ENCODE measurements at regions not wholly inside any gene's neighbourhood (a gene's known extent, or its start where the extent isn't known, plus 50 kb on each side); places are given as distances from the start of the nearest gene placed in this dataset.

GRCh38 chr5:67493676-67494075 lies 297.1 kb upstream of the CD180 start:
- FAIRE-seq = no peak
- H3K79me2 ChIP-seq (ENCODE audit: control insufficient read depth, insufficient read depth, low read length) = no peaks in the 10 kb centered on the region
- no peak overlapping the region for H3K9ac ChIP-seq (ENCODE audit: control insufficient read depth, insufficient read depth, low read length)
- intact Hi-C loops (cut with micrococcal nuclease; ENCODE audit: unreplicated experiment) (loop anchor here (2.0 kb wide), 1 partner anchor 759 kb away; no protein-coding TSS in a partner anchor), in situ Hi-C loops (cut with MboI) (no loop called here)
- no peaks in the 10 kb centered on the region for H4K20me1 ChIP-seq (ENCODE audit: control insufficient read depth, insufficient read depth)
- TF ChIP-seq SMC3 (IDR thresholded peaks at IDR 0.05; ENCODE audit: borderline replicate concordance, low read length) (peak; percentile 34; the same call in 1 of the 2 replicates), IRF5 (IDR thresholded peaks at IDR 0.05; ENCODE audit: borderline replicate concordance) (no peak), RAD21 (IDR thresholded peaks at IDR 0.05; ENCODE audit: insufficient read depth, low read depth, low read length) (peak; percentile 33; the same call in 1 of the 2 replicates), CTCF (IDR thresholded peaks at IDR 0.05 in 2 of 3, conservative IDR thresholded peaks at IDR 0.05 in 1 of 3; ENCODE audit: control insufficient read depth in 2 of 3, extremely low read depth in 1 of 3, insufficient read depth in 1 of 3, low read depth in 3 of 3, low read length in 3 of 3) (peak in 2 of 3 experiments; percentile 24 to 41; a peak in 3 of 6 replicates), EED (IDR thresholded peaks at IDR 0.05; ENCODE audit: low read depth) (no peak)
- no peak overlapping the region for H3K4me2 ChIP-seq (ENCODE audit: control insufficient read depth, insufficient read depth)
- CTCF ChIA-PET = interaction anchor here (2.1 to 2.2 kb wide), 2 partner anchors 759 to 778 kb away, joined by 6 to 8 read pairs; no protein-coding TSS in a partner anchor
- no peaks in the 10 kb centered on the region for H3K9me3 ChIP-seq (replicated peaks; ENCODE audit: control insufficient read depth, insufficient read depth, low read length)
- H3K27me3 ChIP-seq (replicated peaks in 1 of 2; ENCODE audit: control insufficient read depth in 2 of 2, insufficient read depth in 2 of 2, low read length in 1 of 2) = no peaks in the 10 kb centered on the region
- WGBS (ENCODE audit: insufficient coverage, insufficient replicate concordance, low lambda C conversion rate, missing lambda C conversion rate) = 30% methylated on average over 2 of the region's 2 CpGs
- no peaks in the 10 kb centered on the region for H3K4me1 ChIP-seq (ENCODE audit: control insufficient read depth, insufficient read depth, low read length)
- H3K27ac ChIP-seq (ENCODE audit: control insufficient read depth, insufficient read depth) = no peak overlapping the region
- RAD21 ChIA-PET (ENCODE audit: unreplicated experiment) = interaction anchor here (1.3 to 1.5 kb wide), 2 partner anchors 248 to 759 kb away, joined by 3 to 7 read pairs; no protein-coding TSS in a partner anchor
- H3K36me3 ChIP-seq (ENCODE audit: control insufficient read depth in 2 of 2, insufficient read depth in 2 of 2, low read length in 1 of 2) = no peaks in the 10 kb centered on the region
- H3K4me3 ChIP-seq = no peak overlapping the region
- H2AFZ ChIP-seq (ENCODE audit: control insufficient read depth, low read depth, low read length) = no peak overlapping the region
- POLR2A ChIA-PET = no interaction called here
- BruUV-seq (replicated peaks) = no TSS peak
- SMC1A ChIA-PET (ENCODE audit: uncharacterized antibody, unreplicated experiment) = interaction anchor here (1.0 kb wide), 1 partner anchor 9 kb away, joined by 3 read pairs; no protein-coding TSS in a partner anchor
- peak; percentile 51 for ATAC-seq
- DNase-seq (ENCODE audit: low read depth, low spot score) = no peak
